Testis (tissue), 2 donors: ENCODE measurements at regions not wholly inside any gene's neighbourhood (a gene's known extent, or its start where the extent isn't known, plus 50 kb on each side); places are given as distances from the start of the nearest gene placed in this dataset.

Experiments used
- POLR2A ChIP-seq: fragments of 450-650 bp; IDR thresholded peaks from one replicate; pipeline ENCODE4 v1.6.1; 2017; ENCODE audit warnings: antibody characterized with exemption, mild to moderate bottlenecking, moderate library complexity
- TF ChIP-seq, protein P1 (sequence below), 3 experiments: fragments of 450-650 bp in 2 of 3; fragments of 200-600 bp in 1 of 3; sonication (generic) in 1 of 3; IDR thresholded peaks; one replicate each; pipeline ENCODE4 v1.5.1; 2016 to 2019; ENCODE audit warnings: antibody characterized with exemption in 3 of 3, mild to moderate bottlenecking in 2 of 3, moderate library complexity in 1 of 3

DNA sequence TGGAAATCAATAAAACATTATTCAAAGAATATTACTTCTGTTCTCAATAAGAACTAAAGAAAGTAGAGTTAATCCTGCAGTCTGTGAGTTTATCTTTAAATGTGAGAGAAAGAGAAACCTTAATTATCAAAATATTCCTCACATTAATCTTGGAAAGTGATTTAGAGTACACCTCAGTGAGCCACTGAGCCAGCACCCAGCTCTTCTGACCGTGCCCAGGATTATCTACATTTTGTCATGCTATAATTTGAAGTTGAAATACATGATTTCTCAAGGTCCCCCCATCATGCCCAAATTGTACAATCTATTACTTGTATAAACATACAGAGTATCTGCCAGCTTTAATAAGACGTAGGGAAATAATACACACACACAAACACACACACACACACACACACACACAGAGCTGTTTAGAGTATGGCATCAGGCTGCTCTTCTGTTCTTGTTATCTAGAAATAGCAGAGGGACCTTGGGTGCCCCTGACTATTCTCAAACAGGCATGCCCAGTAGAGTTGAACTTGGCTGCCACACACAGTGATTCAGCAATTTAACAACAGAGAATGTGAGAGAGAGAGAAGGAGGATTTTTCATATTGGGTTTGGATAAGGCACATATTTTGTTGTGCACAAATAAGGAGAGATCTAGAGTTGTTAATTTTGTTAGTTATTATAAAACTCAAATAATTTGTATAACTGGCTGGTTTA lies 74.4 kb downstream of the P2RY1 start:
- TF ChIP-seq, protein P1, sequence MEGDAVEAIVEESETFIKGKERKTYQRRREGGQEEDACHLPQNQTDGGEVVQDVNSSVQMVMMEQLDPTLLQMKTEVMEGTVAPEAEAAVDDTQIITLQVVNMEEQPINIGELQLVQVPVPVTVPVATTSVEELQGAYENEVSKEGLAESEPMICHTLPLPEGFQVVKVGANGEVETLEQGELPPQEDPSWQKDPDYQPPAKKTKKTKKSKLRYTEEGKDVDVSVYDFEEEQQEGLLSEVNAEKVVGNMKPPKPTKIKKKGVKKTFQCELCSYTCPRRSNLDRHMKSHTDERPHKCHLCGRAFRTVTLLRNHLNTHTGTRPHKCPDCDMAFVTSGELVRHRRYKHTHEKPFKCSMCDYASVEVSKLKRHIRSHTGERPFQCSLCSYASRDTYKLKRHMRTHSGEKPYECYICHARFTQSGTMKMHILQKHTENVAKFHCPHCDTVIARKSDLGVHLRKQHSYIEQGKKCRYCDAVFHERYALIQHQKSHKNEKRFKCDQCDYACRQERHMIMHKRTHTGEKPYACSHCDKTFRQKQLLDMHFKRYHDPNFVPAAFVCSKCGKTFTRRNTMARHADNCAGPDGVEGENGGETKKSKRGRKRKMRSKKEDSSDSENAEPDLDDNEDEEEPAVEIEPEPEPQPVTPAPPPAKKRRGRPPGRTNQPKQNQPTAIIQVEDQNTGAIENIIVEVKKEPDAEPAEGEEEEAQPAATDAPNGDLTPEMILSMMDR (IDR thresholded peaks at IDR 0.05) = no peak
- TF ChIP-seq POLR2A = no peak
